ENCODE measurements at regions not wholly inside any gene's neighbourhood (a gene's known extent, or its start where the extent isn't known, plus 50 kb on each side); places are given as distances from the start of the nearest gene placed in this dataset.

DNA sequence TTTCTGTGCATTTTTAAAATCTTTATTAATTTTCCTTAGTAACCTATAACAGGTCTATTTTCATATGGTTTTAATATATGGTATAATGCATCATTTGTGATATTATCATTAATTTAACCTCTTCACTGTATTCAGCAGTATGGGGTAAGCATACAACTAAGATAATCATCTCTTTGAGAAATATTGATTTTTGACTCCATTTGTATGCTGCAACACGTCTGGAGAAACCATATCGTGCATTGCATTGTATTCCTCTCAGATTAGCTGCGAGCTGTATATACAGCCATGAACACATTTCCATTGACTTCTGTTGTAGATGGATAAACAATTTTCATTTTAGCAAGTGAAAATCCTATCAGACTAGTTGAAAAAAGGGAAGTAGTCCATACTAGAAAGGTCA lies 2275.8 kb upstream of the PCDH20 start:
- TF ChIP-seq CTCF (conservative IDR thresholded peaks at IDR 0.05; ENCODE audit: low read depth in 2 of 2) (no peak), CREB1 (CRISPR knock-in tag; IDR thresholded peaks at IDR 0.05; ENCODE audit: low read depth) (no peak), POLR2AphosphoS5 (IDR thresholded peaks at IDR 0.05; ENCODE audit: low read depth) (no peak), EZH2 (IDR thresholded peaks at IDR 0.05; ENCODE audit: low read depth, unreplicated experiment) (no peak), NANOG (IDR thresholded peaks at IDR 0.05; ENCODE audit: borderline replicate concordance) (no peak), EZH2phosphoT487 (IDR thresholded peaks at IDR 0.05; ENCODE audit: unreplicated experiment) (no peak), ZNF331 (CRISPR knock-in tag; IDR thresholded peaks at IDR 0.05; ENCODE audit: low read depth) (no peak), REST (IDR thresholded peaks at IDR 0.05; ENCODE audit: unreplicated experiment) (no peak), JUNB (IDR thresholded peaks at IDR 0.05; ENCODE audit: unreplicated experiment) (no peak), ZNF114 (CRISPR knock-in tag; IDR thresholded peaks at IDR 0.05) (no peak)
- TF ChIP-seq, protein P1, sequence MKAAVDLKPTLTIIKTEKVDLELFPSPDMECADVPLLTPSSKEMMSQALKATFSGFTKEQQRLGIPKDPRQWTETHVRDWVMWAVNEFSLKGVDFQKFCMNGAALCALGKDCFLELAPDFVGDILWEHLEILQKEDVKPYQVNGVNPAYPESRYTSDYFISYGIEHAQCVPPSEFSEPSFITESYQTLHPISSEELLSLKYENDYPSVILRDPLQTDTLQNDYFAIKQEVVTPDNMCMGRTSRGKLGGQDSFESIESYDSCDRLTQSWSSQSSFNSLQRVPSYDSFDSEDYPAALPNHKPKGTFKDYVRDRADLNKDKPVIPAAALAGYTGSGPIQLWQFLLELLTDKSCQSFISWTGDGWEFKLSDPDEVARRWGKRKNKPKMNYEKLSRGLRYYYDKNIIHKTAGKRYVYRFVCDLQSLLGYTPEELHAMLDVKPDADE (IDR thresholded peaks at IDR 0.05), result no peak

Measured in GM23338 (cell line).